Fibroblast of lung (primary cell): ENCODE measurements at regions not wholly inside any gene's neighbourhood (a gene's known extent, or its start where the extent isn't known, plus 50 kb on each side); places are given as distances from the start of the nearest gene placed in this dataset.

Source experiments
- DNase-seq, 2 donors: peaks; one replicate each; pipeline versions ENCODE4 v3.0.0 to v3.0.0-alpha.2; 2010; ENCODE audit warnings: low read depth in 2 of 2
- H2AFZ ChIP-seq: 2 replicates; pipeline ENCODE4 v1.5.1; 2012; ENCODE audit warnings: low read length, control low read depth, inconsistent platforms
- H3K27ac ChIP-seq: 2 replicates; pipeline ENCODE4 v1.5.1; 2011; ENCODE audit warnings: low read length, control low read depth; ENCODE audit not compliant: insufficient read depth
- H3K27me3 ChIP-seq: 2 replicates; pipeline ENCODE4 v1.5.1; 2011; ENCODE audit warnings: mild to moderate bottlenecking, low read length; ENCODE audit not compliant: control insufficient read depth, insufficient read depth
- H3K36me3 ChIP-seq: 2 replicates; pipeline ENCODE4 v1.5.1; 2011; ENCODE audit warnings: low read length; ENCODE audit not compliant: control insufficient read depth, insufficient read depth
- H3K4me1 ChIP-seq: 2 replicates; pipeline ENCODE4 v1.5.1; 2011; ENCODE audit warnings: low read length; ENCODE audit not compliant: control insufficient read depth, insufficient read depth; ENCODE audit errors: extremely low read depth
- H3K4me2 ChIP-seq: 2 replicates; pipeline ENCODE4 v1.5.1; 2011; ENCODE audit warnings: low read length, control low read depth; ENCODE audit not compliant: insufficient read depth; ENCODE audit errors: extremely low read depth
- H3K4me3 ChIP-seq, 4 experiments: fragments of 200-600 bp in 1 of 4; sonication (generic) in 1 of 4; replicated peaks in 1 of 4; 2 replicates each; pipeline ENCODE4 v1.5.1; 2011 to 2016; ENCODE audit warnings: low read length in 4 of 4, low read depth in 3 of 4, mild to moderate bottlenecking in 3 of 4, control low read depth in 2 of 4, inconsistent platforms in 1 of 4, mixed read lengths in 1 of 4; ENCODE audit not compliant: insufficient read depth in 1 of 4; ENCODE audit errors: control extremely low read depth in 1 of 4
- H3K79me2 ChIP-seq: 2 replicates; pipeline ENCODE4 v1.5.1; 2012; ENCODE audit warnings: mild to moderate bottlenecking, low read length, inconsistent platforms; ENCODE audit not compliant: control insufficient read depth, insufficient read depth
- H3K9ac ChIP-seq: 2 replicates; pipeline ENCODE4 v1.5.1; 2011; ENCODE audit warnings: mild to moderate bottlenecking, low read length, control low read depth; ENCODE audit not compliant: insufficient read depth
- H3K9me3 ChIP-seq: 2 replicates; pipeline ENCODE4 v1.5.1; 2012; ENCODE audit warnings: low read depth, low read length; ENCODE audit not compliant: control insufficient read depth, insufficient read depth
- H4K20me1 ChIP-seq: 2 replicates; pipeline ENCODE4 v1.5.1; 2011; ENCODE audit warnings: low read length; ENCODE audit not compliant: control insufficient read depth, insufficient read depth; ENCODE audit errors: extremely low read depth
- EZH2 ChIP-seq: IDR thresholded peaks from 2 replicates; pipeline ENCODE4 v1.5.1; 2012; ENCODE audit warnings: low read length, control low read depth, mild to moderate bottlenecking; ENCODE audit errors: missing control alignments
- TF ChIP-seq, protein P1 (sequence below), 2 donors: IDR thresholded peaks in 1 of 2; conservative IDR thresholded peaks in 1 of 2; 1 replicate in 1 of 2; 2 replicates in 1 of 2; pipeline ENCODE4 v1.5.1; 2011 to 2012; ENCODE audit warnings: low read length in 2 of 2, control low read depth in 1 of 2, inconsistent platforms in 1 of 2, low read depth in 1 of 2, mild to moderate bottlenecking in 1 of 2

DNA sequence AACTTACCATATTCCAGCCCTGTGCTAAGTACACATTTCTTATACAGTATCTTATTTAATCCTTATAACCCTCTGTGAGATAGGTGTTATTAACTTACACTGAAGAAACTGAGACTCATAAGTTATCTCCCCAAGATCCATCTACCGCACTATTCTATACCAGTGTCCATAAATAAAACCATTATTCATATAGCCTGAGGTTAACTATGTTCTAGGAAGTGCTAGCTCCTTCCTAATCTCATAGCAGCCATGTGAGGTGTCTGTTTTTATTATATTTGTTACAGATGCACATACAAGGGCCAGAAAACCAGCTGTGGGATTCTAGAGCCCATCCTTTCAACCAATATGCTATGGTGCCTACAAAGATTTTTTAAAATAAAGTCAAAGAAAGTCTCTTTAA, 100.3 kb upstream of the RAP1B start:
- Histone ChIP-seq H3K4me1 (no peaks in the 10 kb centered on the region), H4K20me1 (no peaks in the 10 kb centered on the region), H3K27me3 (no peaks in the 10 kb centered on the region), H2AFZ (no peak overlapping the region), H3K79me2 (no peaks in the 10 kb centered on the region), H3K27ac (no peak overlapping the region), H3K4me2 (no peak overlapping the region), H3K4me3 (no peak overlapping the region), H3K9ac (no peak overlapping the region), H3K9me3 (no peaks in the 10 kb centered on the region), H3K36me3 (no peaks in the 10 kb centered on the region)
- TF ChIP-seq, protein P1, sequence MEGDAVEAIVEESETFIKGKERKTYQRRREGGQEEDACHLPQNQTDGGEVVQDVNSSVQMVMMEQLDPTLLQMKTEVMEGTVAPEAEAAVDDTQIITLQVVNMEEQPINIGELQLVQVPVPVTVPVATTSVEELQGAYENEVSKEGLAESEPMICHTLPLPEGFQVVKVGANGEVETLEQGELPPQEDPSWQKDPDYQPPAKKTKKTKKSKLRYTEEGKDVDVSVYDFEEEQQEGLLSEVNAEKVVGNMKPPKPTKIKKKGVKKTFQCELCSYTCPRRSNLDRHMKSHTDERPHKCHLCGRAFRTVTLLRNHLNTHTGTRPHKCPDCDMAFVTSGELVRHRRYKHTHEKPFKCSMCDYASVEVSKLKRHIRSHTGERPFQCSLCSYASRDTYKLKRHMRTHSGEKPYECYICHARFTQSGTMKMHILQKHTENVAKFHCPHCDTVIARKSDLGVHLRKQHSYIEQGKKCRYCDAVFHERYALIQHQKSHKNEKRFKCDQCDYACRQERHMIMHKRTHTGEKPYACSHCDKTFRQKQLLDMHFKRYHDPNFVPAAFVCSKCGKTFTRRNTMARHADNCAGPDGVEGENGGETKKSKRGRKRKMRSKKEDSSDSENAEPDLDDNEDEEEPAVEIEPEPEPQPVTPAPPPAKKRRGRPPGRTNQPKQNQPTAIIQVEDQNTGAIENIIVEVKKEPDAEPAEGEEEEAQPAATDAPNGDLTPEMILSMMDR (conservative IDR thresholded peaks at IDR 0.05 in 1 of 2, IDR thresholded peaks at IDR 0.05 in 1 of 2; ENCODE audit: low read depth in 1 of 2, low read length in 2 of 2) = no peak
- TF ChIP-seq EZH2 = no peak
- no peak for DNase-seq

DNA sequence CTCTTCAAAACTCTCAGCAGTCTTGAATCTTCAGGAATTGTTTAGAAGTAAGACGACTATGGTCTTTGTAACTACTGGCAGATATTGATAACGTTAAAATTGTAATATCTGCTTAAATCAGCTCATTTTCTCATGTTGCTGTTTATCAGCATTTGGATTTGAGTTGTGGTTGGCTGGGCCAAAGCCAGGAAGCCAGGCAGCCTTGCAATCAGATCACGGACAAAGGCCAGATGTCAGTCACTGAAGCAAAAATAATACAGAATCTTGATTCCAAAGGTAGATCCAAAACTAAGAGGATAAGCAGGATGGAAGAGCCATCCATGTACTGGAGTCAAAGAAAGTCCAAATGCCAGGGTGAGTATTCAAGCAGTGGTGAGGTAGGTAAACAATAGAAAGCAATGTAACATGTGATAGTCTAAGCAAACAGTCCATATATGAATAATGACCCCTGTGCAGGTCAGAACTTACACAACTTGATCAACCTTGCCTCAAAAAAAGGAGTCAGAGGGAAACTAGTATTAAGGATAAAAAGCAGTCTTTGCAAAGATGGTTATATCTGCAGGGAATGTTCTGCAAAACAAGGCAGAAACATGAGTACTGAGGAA, 95.8 kb upstream of the RAP1B start:
- Histone ChIP-seq H3K27ac (no peak overlapping the region), H3K27me3 (no peaks in the 10 kb centered on the region), H3K79me2 (no peaks in the 10 kb centered on the region), H3K4me2 (no peak overlapping the region), H3K4me1 (no peaks in the 10 kb centered on the region), H3K36me3 (no peaks in the 10 kb centered on the region), H4K20me1 (no peaks in the 10 kb centered on the region), H2AFZ (no peak overlapping the region), H3K4me3 (no peak overlapping the region), H3K9me3 (no peaks in the 10 kb centered on the region), H3K9ac (no peak overlapping the region)
- no peak for DNase-seq
- TF ChIP-seq, protein P1 (conservative IDR thresholded peaks at IDR 0.05 in 1 of 2, IDR thresholded peaks at IDR 0.05 in 1 of 2; ENCODE audit: low read depth in 1 of 2, low read length in 2 of 2) = no peak
- TF ChIP-seq EZH2 = no peak

DNA sequence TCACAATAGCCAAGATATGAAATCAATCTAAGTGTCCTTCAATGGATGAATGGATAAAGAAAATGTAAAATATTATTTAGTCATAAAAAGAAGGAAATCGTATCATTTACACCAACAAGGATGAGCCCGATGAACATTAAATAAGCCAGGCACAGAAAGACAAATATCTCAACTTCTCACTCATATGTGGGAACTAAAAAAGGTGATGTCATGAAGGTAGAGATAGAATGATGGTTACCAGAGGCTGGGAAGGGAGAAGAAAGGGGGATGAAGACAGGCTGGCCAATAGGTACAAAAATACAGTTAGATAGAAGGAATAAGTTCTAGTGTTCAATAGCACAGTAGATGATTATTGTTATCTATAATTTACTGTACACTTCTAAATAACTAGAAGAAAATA, 94.9 kb upstream of the RAP1B start:
- Histone ChIP-seq H3K36me3 (no peaks in the 10 kb centered on the region), H3K9me3 (no peaks in the 10 kb centered on the region), H3K4me2 (no peak overlapping the region), H2AFZ (no peak overlapping the region), H3K4me1 (no peaks in the 10 kb centered on the region), H3K27ac (no peak overlapping the region), H3K9ac (no peak overlapping the region), H3K79me2 (no peaks in the 10 kb centered on the region), H4K20me1 (no peaks in the 10 kb centered on the region), H3K4me3 (no peak overlapping the region), H3K27me3 (no peaks in the 10 kb centered on the region)
- TF ChIP-seq EZH2 = no peak
- TF ChIP-seq, protein P1 (conservative IDR thresholded peaks at IDR 0.05 in 1 of 2, IDR thresholded peaks at IDR 0.05 in 1 of 2; ENCODE audit: low read depth in 1 of 2, low read length in 2 of 2) = no peak
- DNase-seq = no peak
